ENCODE measurements at regions not wholly inside any gene's neighbourhood (a gene's known extent, or its start where the extent isn't known, plus 50 kb on each side); places are given as distances from the start of the nearest gene placed in this dataset.
A peak's percentile ranks its signal among the peaks of the same experiment; 100 is the strongest.

DNA sequence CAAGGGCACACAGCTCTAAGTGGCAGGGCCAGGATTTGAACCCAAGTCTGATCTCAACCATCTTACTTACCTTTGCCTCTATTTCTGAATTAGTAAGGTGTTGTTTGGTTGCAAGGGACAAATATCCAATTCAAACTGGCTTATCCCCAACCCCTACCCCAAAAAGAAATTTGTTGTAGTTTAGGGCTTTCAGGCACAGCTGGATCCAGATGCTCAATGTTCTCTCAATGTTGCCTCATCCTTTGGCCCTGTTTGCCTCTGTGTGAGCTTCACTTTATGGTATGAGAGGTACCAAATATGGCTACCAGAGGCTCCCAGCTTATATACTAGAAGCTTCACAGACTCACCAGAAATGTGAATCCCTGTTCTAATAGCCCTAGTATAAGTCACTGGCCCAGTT is 499.9 kb downstream of the SHQ1 start:
- Mint-ChIP-seq H3K36me3 (ENCODE audit: insufficient read depth, unreplicated experiment) (no peaks in the 10 kb centered on the region), H3K27me3 (ENCODE audit: insufficient read depth, unreplicated experiment) (no peaks in the 10 kb centered on the region), H3K4me3 (ENCODE audit: unreplicated experiment) (no peak overlapping the region), H3K27ac (ENCODE audit: low read depth, unreplicated experiment) (peak overlapping the region; percentile 91), H3K9me3 (ENCODE audit: unreplicated experiment) (no peaks in the 10 kb centered on the region), H3K4me1 (ENCODE audit: insufficient read depth, unreplicated experiment) (peaks cover 49% of the 10 kb centered on the region)
- intact Hi-C loops (cut with micrococcal nuclease), result no loop called here
- ChIA-PET POLR2A (interaction anchor here (0.6 to 2.3 kb wide), 7 partner anchors 10 to 135 kb away, joined by 3 to 7 read pairs (median 4); no protein-coding TSS in a partner anchor), CTCF (interaction anchor here (0.6 to 1.7 kb wide), 6 partner anchors 9 to 470 kb away, joined by 3 to 4 read pairs (median 3); no protein-coding TSS in a partner anchor)
- DNase-seq (ENCODE audit: unreplicated experiment), result no peak
- BruUV-seq (replicated peaks), result no TSS peak
- TF ChIP-seq, protein P1, sequence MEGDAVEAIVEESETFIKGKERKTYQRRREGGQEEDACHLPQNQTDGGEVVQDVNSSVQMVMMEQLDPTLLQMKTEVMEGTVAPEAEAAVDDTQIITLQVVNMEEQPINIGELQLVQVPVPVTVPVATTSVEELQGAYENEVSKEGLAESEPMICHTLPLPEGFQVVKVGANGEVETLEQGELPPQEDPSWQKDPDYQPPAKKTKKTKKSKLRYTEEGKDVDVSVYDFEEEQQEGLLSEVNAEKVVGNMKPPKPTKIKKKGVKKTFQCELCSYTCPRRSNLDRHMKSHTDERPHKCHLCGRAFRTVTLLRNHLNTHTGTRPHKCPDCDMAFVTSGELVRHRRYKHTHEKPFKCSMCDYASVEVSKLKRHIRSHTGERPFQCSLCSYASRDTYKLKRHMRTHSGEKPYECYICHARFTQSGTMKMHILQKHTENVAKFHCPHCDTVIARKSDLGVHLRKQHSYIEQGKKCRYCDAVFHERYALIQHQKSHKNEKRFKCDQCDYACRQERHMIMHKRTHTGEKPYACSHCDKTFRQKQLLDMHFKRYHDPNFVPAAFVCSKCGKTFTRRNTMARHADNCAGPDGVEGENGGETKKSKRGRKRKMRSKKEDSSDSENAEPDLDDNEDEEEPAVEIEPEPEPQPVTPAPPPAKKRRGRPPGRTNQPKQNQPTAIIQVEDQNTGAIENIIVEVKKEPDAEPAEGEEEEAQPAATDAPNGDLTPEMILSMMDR (IDR thresholded peaks at IDR 0.05; ENCODE audit: unreplicated experiment), result no peak

DNA sequence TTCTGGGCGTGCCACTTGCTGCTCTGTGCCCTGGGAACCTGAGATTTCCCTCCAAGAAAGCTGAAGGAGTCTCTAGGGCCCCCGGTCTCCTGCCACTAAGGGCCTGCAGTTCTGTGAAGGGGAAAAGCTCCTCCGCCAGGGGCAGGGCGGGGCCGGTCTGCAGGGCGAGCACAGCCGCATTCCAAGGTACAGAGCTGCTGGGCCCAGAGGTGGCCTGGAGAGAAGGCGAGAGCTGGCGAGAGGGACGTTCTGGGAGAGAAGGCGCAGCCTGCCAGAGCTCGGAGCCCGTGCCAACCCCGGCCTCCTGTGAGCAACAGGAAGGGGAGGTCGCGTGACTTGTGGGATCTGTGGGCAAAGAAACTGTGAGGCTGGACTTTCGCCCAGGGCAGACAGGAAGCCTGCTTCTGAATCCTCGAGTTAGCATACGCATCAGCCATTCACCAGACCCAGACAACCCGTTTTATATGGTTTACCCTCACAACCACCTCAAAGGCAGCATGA is 500.4 kb downstream of the SHQ1 start:
- TF ChIP-seq, protein P1 (IDR thresholded peaks at IDR 0.05; ENCODE audit: unreplicated experiment), result no peak
- intact Hi-C loops (cut with micrococcal nuclease), result no loop called here
- Mint-ChIP-seq H3K27ac (ENCODE audit: low read depth, unreplicated experiment) (peak overlapping the region; percentile 91), H3K4me1 (ENCODE audit: insufficient read depth, unreplicated experiment) (peaks cover 49% of the 10 kb centered on the region), H3K27me3 (ENCODE audit: insufficient read depth, unreplicated experiment) (no peaks in the 10 kb centered on the region), H3K4me3 (ENCODE audit: unreplicated experiment) (peak overlapping the region; percentile 51), H3K9me3 (ENCODE audit: unreplicated experiment) (no peaks in the 10 kb centered on the region), H3K36me3 (ENCODE audit: insufficient read depth, unreplicated experiment) (no peaks in the 10 kb centered on the region)
- CTCF ChIA-PET, result interaction anchor here (0.6 to 1.7 kb wide), 8 partner anchors 8 to 464 kb away, joined by 3 to 5 read pairs (median 4); no protein-coding TSS in a partner anchor
- POLR2A ChIA-PET, result interaction anchor here (0.6 to 2.3 kb wide), 9 partner anchors 9 to 375 kb away, joined by 3 to 7 read pairs (median 4); no protein-coding TSS in a partner anchor
- BruUV-seq (replicated peaks), result no TSS peak
- peak; percentile 94 for DNase-seq (ENCODE audit: unreplicated experiment)

DNA sequence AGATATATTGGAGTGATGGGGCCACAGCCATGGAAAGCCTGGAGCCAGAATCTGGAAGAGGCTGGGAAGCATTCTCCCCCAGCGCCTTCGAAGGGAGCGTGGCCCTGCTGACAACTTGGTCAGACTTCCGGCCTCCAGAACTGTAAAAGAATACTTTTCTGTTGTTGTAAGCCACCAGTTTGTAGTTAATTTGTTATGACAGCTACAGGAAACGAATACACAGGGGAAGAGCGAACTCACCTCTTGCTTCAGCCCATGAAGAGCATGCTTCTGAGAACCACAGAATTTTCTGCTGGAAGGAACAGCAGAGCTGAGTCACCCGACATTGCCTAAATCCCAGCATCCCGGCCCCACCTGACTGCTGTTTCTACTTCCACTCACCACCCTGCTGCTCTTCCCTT is 501.7 kb downstream of the SHQ1 start:
- POLR2A ChIA-PET, result interaction anchor here (1.0 to 2.3 kb wide), 6 partner anchors 8 to 100 kb away, joined by 3 to 6 read pairs (median 3); no protein-coding TSS in a partner anchor
- intact Hi-C loops (cut with micrococcal nuclease), result no loop called here
- Mint-ChIP-seq H3K27ac (ENCODE audit: low read depth, unreplicated experiment) (peak overlapping the region; percentile 39), H3K27me3 (ENCODE audit: insufficient read depth, unreplicated experiment) (no peaks in the 10 kb centered on the region), H3K9me3 (ENCODE audit: unreplicated experiment) (no peaks in the 10 kb centered on the region), H3K36me3 (ENCODE audit: insufficient read depth, unreplicated experiment) (peaks cover 6% of the 10 kb centered on the region), H3K4me3 (ENCODE audit: unreplicated experiment) (peak overlapping the region; percentile 51), H3K4me1 (ENCODE audit: insufficient read depth, unreplicated experiment) (peaks cover 56% of the 10 kb centered on the region)
- DNase-seq (ENCODE audit: unreplicated experiment), result peak; percentile 95
- TF ChIP-seq, protein P1 (IDR thresholded peaks at IDR 0.05; ENCODE audit: unreplicated experiment), result no peak
- CTCF ChIA-PET, result interaction anchor here (0.5 to 0.7 kb wide), 2 partner anchors 10 to 32 kb away, joined by 3 to 4 read pairs; no protein-coding TSS in a partner anchor
- no TSS peak for BruUV-seq (replicated peaks)

DNA sequence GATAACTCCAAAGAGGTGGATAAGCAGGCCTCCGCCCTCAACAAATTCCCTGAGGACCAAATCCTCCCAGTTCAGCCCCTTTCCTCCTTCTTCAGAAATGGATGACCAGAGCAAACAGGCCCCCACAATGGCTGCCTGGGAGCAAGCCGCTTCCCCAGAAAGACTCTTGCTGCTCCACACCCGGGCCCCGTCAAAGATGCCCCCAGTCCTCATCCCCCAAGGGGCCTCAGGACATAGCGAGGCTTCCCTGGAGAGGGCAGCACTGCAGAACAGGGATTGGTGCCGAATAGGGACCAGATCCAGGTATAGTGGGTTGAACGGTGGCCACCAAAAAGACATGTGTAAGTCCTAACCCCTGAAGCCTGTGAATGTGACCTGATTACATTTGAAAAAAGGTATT is 502.3 kb downstream of the SHQ1 start:
- Mint-ChIP-seq H3K27me3 (ENCODE audit: insufficient read depth, unreplicated experiment) (no peaks in the 10 kb centered on the region), H3K4me1 (ENCODE audit: insufficient read depth, unreplicated experiment) (peaks cover 56% of the 10 kb centered on the region), H3K36me3 (ENCODE audit: insufficient read depth, unreplicated experiment) (peaks cover 6% of the 10 kb centered on the region), H3K27ac (ENCODE audit: low read depth, unreplicated experiment) (peak overlapping the region; percentile 39), H3K9me3 (ENCODE audit: unreplicated experiment) (no peaks in the 10 kb centered on the region), H3K4me3 (ENCODE audit: unreplicated experiment) (no peak overlapping the region)
- BruUV-seq (replicated peaks), result no TSS peak
- intact Hi-C loops (cut with micrococcal nuclease), result no loop called here
- CTCF ChIA-PET, result interaction anchor here (0.5 to 0.7 kb wide), 2 partner anchors 9 to 32 kb away, joined by 3 to 4 read pairs; no protein-coding TSS in a partner anchor
- POLR2A ChIA-PET, result interaction anchor here (1.0 to 2.3 kb wide), 7 partner anchors 8 to 374 kb away, joined by 3 to 6 read pairs (median 3); no protein-coding TSS in a partner anchor
- DNase-seq (ENCODE audit: unreplicated experiment), result no peak
- TF ChIP-seq, protein P1 (IDR thresholded peaks at IDR 0.05; ENCODE audit: unreplicated experiment), result no peak

Data from MCF 10A (cell line).